WI38 (cell line): ENCODE measurements at regions not wholly inside any gene's neighbourhood (a gene's known extent, or its start where the extent isn't known, plus 50 kb on each side); places are given as distances from the start of the nearest gene placed in this dataset.
"Not testable (repeated sequence)": the region's sequence is repeated elsewhere in the genome, so short reads cannot be mapped to it uniquely, and the experiment has no call there.

Experiments used
- H3K4me3 ChIP-seq: 2 replicates; pipeline ENCODE4 v1.5.1; 2011; ENCODE audit warnings: low read depth, mild to moderate bottlenecking, control low read depth, low read length
- TF ChIP-seq, protein P1 (sequence below): IDR thresholded peaks from 2 replicates; pipeline ENCODE4 v1.5.1; 2012; ENCODE audit warnings: low read depth, mild to moderate bottlenecking, control low read depth, low read length

DNA sequence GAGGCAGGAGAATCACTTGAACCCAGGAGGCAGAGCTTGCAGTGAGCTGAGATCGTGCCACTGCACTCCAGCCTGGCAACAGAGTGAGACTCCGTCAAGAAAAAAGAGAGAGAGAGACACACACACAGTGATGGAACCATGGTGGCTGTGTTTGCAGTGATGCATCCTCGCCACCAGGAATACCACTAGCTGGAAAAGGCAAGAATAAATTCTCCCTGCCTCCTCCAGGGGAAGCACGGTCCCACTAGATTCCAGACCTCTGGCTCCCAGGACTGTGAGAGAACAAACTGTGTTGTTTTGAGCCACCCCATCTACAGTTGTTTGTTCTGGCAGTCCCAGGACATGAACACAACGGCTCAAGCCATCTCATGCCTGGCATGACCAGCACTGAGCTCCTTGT lies 320.3 kb upstream of the FOXK1 start:
- TF ChIP-seq, protein P1, sequence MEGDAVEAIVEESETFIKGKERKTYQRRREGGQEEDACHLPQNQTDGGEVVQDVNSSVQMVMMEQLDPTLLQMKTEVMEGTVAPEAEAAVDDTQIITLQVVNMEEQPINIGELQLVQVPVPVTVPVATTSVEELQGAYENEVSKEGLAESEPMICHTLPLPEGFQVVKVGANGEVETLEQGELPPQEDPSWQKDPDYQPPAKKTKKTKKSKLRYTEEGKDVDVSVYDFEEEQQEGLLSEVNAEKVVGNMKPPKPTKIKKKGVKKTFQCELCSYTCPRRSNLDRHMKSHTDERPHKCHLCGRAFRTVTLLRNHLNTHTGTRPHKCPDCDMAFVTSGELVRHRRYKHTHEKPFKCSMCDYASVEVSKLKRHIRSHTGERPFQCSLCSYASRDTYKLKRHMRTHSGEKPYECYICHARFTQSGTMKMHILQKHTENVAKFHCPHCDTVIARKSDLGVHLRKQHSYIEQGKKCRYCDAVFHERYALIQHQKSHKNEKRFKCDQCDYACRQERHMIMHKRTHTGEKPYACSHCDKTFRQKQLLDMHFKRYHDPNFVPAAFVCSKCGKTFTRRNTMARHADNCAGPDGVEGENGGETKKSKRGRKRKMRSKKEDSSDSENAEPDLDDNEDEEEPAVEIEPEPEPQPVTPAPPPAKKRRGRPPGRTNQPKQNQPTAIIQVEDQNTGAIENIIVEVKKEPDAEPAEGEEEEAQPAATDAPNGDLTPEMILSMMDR = no peak
- H3K4me3 ChIP-seq = no peak overlapping the region

DNA sequence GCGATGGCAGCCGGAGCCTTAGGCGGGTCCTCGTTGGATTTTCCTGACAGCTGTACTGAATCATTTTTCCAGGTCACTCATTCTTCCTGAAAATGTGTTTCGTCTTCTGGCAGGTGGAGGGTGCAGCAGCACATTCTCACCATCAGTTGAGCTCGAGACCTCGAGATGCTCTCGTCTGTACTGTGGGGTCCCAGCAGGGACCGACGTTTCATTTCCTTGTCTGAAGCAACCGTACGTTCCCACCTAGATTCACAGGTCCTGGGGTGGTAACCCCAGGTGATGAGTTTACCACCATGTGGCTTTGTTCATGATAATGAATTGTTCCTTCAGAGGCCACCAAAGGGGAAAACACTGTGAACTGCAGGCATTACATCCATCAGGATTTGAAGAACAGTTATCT lies 298.5 kb upstream of the FOXK1 start:
- no peak overlapping the region for H3K4me3 ChIP-seq
- TF ChIP-seq, protein P1 = no peak

DNA sequence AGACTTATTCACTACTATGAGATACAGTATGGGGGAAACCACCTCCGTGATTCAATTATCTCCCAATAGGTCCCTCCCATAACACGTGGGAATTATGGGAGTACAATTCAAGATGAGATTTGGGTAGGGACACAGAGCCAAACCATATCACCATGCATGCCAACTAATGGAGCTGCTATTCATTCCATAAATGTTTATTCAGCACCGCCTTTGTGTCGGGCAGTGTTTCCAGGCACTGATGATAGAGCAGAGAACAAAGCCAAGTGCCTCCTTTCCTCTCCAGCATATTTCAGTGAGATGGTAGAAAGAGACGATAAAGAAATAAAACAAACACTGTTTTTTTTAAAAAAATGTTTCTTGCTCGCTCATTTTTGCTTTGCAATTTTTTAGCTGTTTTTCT lies 295.9 kb upstream of the FOXK1 start:
- no peak overlapping the region for H3K4me3 ChIP-seq
- TF ChIP-seq, protein P1 = no peak

DNA sequence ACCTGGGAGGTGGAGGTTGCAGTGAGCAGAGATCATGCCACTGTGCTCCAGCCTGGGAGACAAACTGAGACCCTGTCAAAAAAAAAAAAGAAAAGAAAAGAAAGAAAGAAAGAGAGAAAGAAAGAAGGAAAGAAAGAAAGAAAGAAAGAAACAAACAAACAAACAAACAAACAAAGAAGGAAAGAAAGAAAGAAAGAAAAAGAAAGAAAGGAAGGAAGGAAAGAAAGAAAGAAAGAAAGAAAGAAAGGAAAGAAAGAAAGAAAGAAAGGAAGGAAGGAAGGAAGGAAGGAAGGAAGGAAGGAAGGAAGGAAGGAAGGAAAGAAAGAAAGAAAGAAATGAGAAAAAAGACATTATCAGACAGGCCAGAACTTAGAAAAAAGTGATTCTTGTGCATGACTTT lies 291.0 kb upstream of the FOXK1 start:
- H3K4me3 ChIP-seq = not testable (repeated sequence)

DNA sequence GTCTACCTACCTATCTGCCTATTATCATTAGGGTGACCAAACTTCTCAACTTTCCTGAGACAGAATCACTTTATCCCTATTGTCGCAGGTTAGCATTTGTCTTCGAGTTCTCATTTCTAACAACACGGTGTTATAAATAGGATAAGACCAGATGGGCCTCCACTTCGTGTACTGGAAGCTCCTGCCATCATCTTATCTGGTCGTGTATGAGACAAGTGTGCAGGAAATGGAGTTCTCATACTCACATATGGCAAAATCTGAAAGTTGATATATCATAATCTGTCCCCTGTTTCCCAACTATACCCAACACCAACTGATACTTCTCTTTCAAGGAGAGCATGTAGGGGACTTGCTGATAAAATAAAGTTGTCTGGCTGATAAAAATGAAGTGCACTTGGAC lies 287.4 kb upstream of the FOXK1 start:
- TF ChIP-seq, protein P1 = no peak
- no peak overlapping the region for H3K4me3 ChIP-seq

DNA sequence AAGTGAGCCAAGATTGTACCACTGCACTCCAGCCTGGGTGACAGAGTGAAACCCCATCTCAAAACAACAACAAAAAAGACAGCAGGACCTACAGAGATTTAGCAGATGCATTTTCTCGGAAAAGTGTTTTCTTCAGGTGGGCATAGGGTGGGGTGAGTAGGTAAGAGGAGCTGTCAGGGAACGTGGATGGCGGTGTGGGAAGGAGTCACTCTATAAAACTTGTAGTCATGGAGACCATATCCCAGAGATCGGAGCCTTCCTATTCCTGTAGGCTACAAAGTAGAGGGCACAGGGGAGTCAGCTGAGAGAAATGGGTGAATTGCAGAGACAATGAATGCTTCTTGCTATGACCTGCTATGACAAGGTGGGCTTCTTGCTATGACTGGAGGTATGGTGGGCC lies 283.0 kb upstream of the FOXK1 start:
- no peak overlapping the region for H3K4me3 ChIP-seq
- TF ChIP-seq, protein P1 = no peak

DNA sequence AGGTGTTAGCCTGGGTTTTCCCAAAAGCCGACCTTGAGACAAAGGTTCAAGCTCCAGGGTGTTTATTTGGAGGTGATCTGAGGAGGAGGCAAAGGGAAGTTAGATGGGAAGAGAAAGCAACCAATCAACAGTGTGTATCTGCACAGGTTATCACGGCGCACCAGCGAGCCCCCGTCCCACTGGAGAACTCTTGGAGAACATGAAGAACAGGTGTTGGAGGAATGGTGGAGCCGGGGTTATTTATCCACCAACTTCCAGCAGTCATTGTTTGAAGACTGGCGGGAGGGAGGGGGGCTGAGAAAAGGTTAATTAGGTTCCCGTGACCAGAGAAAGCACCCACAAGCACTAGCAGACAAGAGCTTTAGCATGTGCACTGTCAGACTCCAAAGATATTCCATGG lies 282.5 kb upstream of the FOXK1 start:
- no peak overlapping the region for H3K4me3 ChIP-seq
- TF ChIP-seq, protein P1 = no peak

DNA sequence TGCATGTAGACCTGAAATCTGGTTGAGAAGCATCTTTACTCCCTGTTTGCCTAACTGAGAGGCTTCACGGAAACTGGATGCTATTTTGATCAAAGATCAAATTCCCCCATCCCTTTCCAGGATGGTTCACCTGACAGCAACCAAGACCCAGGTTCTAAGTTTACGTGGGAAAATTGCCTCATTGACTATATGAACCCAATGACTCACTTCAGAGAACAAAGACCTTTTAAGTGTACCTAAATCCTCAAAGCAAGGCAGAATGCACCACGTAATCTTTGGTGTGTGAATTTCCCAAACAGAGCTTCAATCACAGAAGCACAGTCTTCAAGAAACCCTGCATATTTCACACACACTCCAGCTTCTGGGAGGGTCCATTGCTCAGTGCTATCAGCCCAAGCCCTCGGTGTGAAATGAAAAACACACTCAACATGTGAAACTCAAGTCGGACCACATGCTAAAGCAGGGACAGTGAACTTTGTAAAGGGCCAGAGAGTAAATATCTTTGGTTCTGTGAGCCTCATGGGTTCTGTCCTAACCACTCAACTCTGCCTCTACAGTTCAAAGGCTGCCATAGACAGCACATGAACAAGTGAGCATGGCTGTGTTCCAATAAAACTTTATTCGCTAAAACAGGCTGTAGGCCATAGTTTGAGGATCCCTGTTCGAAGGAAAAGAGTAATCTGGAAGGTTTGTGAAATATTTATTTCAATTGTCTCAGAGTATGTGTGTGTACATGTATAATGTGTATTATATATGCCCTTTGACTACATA lies 275.6 kb upstream of the FOXK1 start:
- TF ChIP-seq, protein P1 = no peak
- no peak overlapping the region for H3K4me3 ChIP-seq
